ENCODE measurements at regions not wholly inside any gene's neighbourhood (a gene's known extent, or its start where the extent isn't known, plus 50 kb on each side); places are given as distances from the start of the nearest gene placed in this dataset.

GRCh38 chr3:194246709-194247349 lies 104.3 kb downstream of the CPN2 start:
- H3K36me3 ChIP-seq = no peaks in the 10 kb centered on the region
- no peak overlapping the region for H3K4me3 ChIP-seq
- no peaks in the 10 kb centered on the region for H3K9me3 ChIP-seq (ENCODE audit: low read depth)
- peaks cover 17% of the 10 kb centered on the region for H3K4me1 ChIP-seq (ENCODE audit: low read depth)
- no peak overlapping the region for H3K27ac ChIP-seq
- no peak for DNase-seq (ENCODE audit: low read depth in 1 of 2, low spot score in 1 of 2)
- TF ChIP-seq CTCF (IDR thresholded peaks at IDR 0.05; ENCODE audit: low read depth, low read length) = no peak
- H3K27me3 ChIP-seq = no peaks in the 10 kb centered on the region

GRCh38 chr3:194247350-194247740 lies 103.8 kb downstream of the CPN2 start:
- Histone ChIP-seq H3K27ac (no peak overlapping the region), H3K9me3 (ENCODE audit: low read depth) (no peaks in the 10 kb centered on the region), H3K27me3 (no peaks in the 10 kb centered on the region), H3K4me3 (no peak overlapping the region), H3K36me3 (no peaks in the 10 kb centered on the region), H3K4me1 (ENCODE audit: low read depth) (peaks cover 17% of the 10 kb centered on the region)
- no peak for TF ChIP-seq CTCF (IDR thresholded peaks at IDR 0.05; ENCODE audit: low read depth, low read length)
- no peak for DNase-seq (ENCODE audit: low read depth in 1 of 2, low spot score in 1 of 2)

GRCh38 chr3:194249323-194250097 lies 101.6 kb downstream of the CPN2 start:
- H3K9me3 ChIP-seq (ENCODE audit: low read depth) = no peaks in the 10 kb centered on the region
- TF ChIP-seq CTCF (IDR thresholded peaks at IDR 0.05; ENCODE audit: low read depth, low read length) = no peak
- H3K4me1 ChIP-seq (ENCODE audit: low read depth) = peaks cover 17% of the 10 kb centered on the region
- no peaks in the 10 kb centered on the region for H3K27me3 ChIP-seq
- no peak overlapping the region for H3K27ac ChIP-seq
- DNase-seq (ENCODE audit: low read depth in 1 of 2, low spot score in 1 of 2) = no peak
- H3K36me3 ChIP-seq = no peaks in the 10 kb centered on the region
- no peak overlapping the region for H3K4me3 ChIP-seq

- no peak overlapping the region for H3K4me3 ChIP-seq
- peak in 1 of 2 donors; percentile 81 for DNase-seq (ENCODE audit: low read depth in 1 of 2, low spot score in 1 of 2)
- no peak overlapping the region for H3K27ac ChIP-seq
- no peaks in the 10 kb centered on the region for H3K36me3 ChIP-seq
- no peak for TF ChIP-seq CTCF (IDR thresholded peaks at IDR 0.05; ENCODE audit: low read depth, low read length)
- no peaks in the 10 kb centered on the region for H3K9me3 ChIP-seq (ENCODE audit: low read depth)
- peaks cover 17% of the 10 kb centered on the region for H3K4me1 ChIP-seq (ENCODE audit: low read depth)
- no peaks in the 10 kb centered on the region for H3K27me3 ChIP-seq
These were observed 100.8 kb downstream of the CPN2 start for GRCh38 chr3:194250098-194251002.

DNA sequence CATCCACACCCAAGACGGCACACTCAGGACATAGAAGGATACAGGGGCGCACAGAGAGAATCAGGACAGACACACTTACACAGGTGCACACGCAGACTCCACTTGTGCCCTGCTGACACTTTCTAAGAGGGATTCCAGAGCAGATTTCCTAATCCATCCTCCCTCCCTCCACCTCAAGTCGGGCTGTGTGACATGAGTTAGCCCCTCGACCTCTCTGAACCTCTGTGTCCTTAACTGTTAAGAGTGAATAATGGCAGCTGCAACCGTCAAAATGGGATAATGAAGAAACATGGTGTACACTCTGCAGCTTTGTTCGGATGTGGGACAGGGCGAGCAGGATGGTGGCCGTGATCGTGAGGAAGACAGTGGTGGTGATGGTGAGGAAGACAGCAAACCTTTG lies 100.1 kb downstream of the CPN2 start:
- DNase-seq (ENCODE audit: low read depth in 1 of 2, low spot score in 1 of 2) = no peak
- no peak overlapping the region for H3K27ac ChIP-seq
- H3K27me3 ChIP-seq = no peaks in the 10 kb centered on the region
- no peaks in the 10 kb centered on the region for H3K9me3 ChIP-seq (ENCODE audit: low read depth)
- peaks cover 17% of the 10 kb centered on the region for H3K4me1 ChIP-seq (ENCODE audit: low read depth)
- no peak for TF ChIP-seq CTCF (IDR thresholded peaks at IDR 0.05; ENCODE audit: low read depth, low read length)
- no peak overlapping the region for H3K4me3 ChIP-seq
- H3K36me3 ChIP-seq = no peaks in the 10 kb centered on the region

All from cardiac muscle cell (in vitro differentiated cells and primary cell).